ENCODE measurements at regions not wholly inside any gene's neighbourhood (a gene's known extent, or its start where the extent isn't known, plus 50 kb on each side); places are given as distances from the start of the nearest gene placed in this dataset.

DNA sequence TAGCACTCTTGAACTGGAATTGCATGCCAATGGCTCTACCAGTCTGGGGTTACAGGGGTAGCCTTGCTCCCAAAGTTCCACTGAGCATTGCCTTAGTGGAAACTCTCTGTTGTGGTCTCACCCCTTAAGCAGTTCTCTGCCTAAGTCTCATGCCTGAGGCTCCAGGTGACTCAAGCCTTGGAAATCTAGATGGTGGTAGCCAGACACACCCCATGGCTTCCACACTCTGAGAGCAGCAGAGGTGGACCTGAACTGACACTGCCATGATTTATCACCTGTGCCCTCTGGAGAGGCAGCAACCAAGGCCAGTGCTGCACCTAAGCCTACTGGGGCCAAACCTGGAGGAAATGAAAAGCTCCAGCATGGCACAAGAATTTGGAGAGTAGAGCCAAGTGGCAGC is 285.7 kb upstream of the PKN2 start:
- no peaks in the 10 kb centered on the region for H3K4me1 Mint-ChIP-seq
- H3K9me3 Mint-ChIP-seq, result peaks cover 0 to 9% (median 3%) of the 10 kb centered on the region in 6 donors
- H3K27ac Mint-ChIP-seq, result no peak overlapping the region
- H3K27me3 Mint-ChIP-seq (ENCODE audit: low read depth in 3 of 3), result no peaks in the 10 kb centered on the region
- no peak for DNase-seq
- H3K36me3 Mint-ChIP-seq, result no peaks in the 10 kb centered on the region
- H3K4me3 Mint-ChIP-seq, result no peak overlapping the region

DNA sequence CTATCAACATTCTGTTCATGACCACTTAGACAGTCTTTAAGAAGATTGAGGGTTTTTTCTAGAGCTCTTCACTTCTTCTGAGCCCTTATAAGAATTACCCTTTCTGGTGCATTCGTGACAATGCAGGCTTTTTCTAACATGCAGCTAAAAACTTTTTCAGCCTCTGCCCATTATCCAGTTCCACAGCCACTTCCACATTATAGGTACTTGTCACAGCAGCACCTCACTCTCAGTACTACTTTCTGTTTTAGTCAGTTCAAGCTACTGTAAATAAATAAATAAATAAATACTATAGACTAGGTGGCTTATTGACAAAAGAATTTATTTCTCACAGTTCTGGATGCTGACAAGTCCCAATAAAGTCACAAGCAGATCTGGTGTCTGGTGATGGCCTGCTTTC is 284.4 kb upstream of the PKN2 start:
- H3K27me3 Mint-ChIP-seq (ENCODE audit: low read depth in 3 of 3), result no peaks in the 10 kb centered on the region
- H3K4me3 Mint-ChIP-seq, result no peak overlapping the region
- no peaks in the 10 kb centered on the region for H3K36me3 Mint-ChIP-seq
- no peak for DNase-seq
- no peaks in the 10 kb centered on the region for H3K4me1 Mint-ChIP-seq
- H3K9me3 Mint-ChIP-seq, result peaks cover 0 to 7% (median under 1%) of the 10 kb centered on the region in 6 donors
- H3K27ac Mint-ChIP-seq, result no peak overlapping the region

DNA sequence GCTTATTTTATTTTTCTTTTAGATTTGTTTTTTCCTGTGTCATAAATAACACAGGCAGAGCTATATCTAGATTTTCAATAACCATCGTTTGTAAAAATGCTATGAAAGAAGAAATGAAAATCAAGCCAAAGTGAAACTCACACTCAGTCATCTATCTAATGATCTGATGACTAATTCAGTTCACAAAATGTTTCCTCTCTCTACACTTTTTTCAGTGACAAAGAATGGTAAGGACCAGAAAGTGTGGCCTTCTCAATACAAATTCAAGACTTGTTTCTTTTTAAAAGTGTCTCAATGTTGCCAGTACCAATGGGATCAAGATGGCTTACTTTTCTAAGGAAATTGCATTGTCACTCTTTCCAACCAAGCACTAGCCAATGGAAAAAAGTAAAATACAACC is 282.8 kb upstream of the PKN2 start:
- H3K36me3 Mint-ChIP-seq, result no peaks in the 10 kb centered on the region
- no peaks in the 10 kb centered on the region for H3K27me3 Mint-ChIP-seq (ENCODE audit: low read depth in 3 of 3)
- H3K4me3 Mint-ChIP-seq, result no peak overlapping the region
- no peak for DNase-seq
- H3K27ac Mint-ChIP-seq, result no peak overlapping the region
- peaks cover 0 to 5% (median under 1%) of the 10 kb centered on the region in 6 donors for H3K9me3 Mint-ChIP-seq
- H3K4me1 Mint-ChIP-seq, result no peaks in the 10 kb centered on the region

DNA sequence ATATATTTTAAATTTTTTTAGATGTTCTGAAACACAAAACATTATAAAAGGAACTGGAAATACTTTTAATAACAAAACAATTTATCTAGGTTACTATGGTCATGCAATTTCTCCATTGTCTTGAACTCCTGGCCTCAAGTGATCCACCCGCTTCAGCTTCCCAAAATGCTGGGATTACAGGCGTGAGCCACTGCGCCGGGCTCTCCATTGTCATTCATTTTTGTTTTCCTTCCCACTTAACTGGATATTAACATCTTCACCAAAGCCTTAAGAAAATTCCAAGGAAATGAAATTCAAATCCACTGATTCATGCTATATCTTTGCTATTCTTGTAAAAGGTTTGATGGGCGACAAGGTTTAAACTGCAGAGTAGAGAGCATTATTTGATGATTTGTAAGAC is 279.5 kb upstream of the PKN2 start:
- Mint-ChIP-seq H3K27me3 (ENCODE audit: low read depth in 3 of 3) (no peaks in the 10 kb centered on the region), H3K27ac (no peak overlapping the region), H3K4me3 (no peak overlapping the region), H3K4me1 (no peaks in the 10 kb centered on the region), H3K9me3 (peaks cover 0 to 6% (median 2%) of the 10 kb centered on the region in 6 donors), H3K36me3 (no peaks in the 10 kb centered on the region)
- no peak for DNase-seq

DNA sequence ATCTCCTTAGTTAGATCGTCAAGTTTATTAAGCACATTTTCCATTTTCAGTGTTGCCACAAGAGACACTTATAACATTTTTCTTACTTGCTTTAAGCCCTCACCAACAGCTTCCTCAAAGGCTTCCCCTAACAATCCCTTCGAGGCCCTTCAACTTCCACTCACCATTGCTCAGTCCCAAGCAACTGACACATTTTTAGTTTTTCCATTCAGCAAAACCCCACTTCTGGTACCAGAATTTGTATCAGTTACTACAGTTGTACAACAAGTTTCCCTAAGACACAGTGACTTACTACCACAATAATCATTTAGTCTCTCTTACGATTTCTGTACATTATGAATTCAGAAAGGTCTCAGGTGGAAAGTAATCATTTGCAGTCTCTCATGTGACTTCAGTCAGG is 276.8 kb upstream of the PKN2 start:
- Mint-ChIP-seq H3K4me3 (no peak overlapping the region), H3K9me3 (peaks cover 0 to 6% (median 3%) of the 10 kb centered on the region in 6 donors), H3K27ac (no peak overlapping the region), H3K36me3 (no peaks in the 10 kb centered on the region), H3K4me1 (no peaks in the 10 kb centered on the region), H3K27me3 (ENCODE audit: low read depth in 3 of 3) (no peaks in the 10 kb centered on the region)
- DNase-seq, result no peak

DNA sequence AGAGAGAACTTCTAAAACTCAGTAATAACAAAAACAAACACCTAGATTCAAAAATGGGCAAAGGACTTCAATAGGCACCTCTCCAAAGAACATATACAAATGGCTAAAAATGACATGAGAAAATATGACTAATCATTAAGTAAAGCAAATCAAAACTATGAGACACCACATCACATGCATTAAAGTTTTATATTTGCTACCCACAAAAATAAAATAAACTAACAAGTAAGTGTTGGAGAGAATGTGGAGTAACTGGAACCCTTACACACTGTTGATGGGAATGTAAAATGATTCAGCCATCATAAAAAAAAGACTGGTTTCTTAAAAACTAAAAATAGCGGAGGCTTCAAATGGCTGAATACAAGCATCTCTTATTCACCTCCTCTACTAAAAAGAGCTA is 262.1 kb upstream of the PKN2 start:
- Mint-ChIP-seq H3K9me3 (peaks cover 14 to 49% (median 26%) of the 10 kb centered on the region in 6 donors), H3K36me3 (no peaks in the 10 kb centered on the region), H3K27me3 (ENCODE audit: low read depth in 3 of 3) (peaks cover 0 to 2% (median 0%) of the 10 kb centered on the region in 3 donors), H3K27ac (no peak overlapping the region), H3K4me1 (no peaks in the 10 kb centered on the region), H3K4me3 (no peak overlapping the region)
- no peak for DNase-seq

DNA sequence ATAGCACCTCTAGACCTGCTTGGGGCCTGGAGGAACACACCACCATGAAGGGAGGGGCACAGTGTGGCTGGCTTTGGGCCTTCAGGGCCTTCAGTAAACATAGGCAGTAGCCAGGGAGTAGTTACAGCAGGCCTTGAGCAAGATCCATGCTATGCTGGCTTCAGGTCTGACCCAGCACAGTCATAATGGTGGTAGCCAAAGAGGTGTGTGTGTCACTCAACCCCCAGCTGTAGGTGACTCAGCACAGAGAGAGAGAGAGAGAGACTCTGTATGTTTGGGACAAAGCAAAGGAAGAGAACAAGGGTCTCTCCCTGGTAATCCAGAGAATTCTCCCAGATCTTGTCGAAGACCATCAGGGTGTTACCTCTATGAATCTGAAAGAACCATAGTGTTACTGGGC is 250.5 kb upstream of the PKN2 start:
- Mint-ChIP-seq H3K4me1 (no peaks in the 10 kb centered on the region), H3K9me3 (peaks cover 3 to 39% (median 12%) of the 10 kb centered on the region in 6 donors), H3K36me3 (peaks cover 0 to 3% (median 0%) of the 10 kb centered on the region in 3 donors), H3K4me3 (no peak overlapping the region), H3K27ac (no peak overlapping the region), H3K27me3 (ENCODE audit: low read depth in 3 of 3) (no peaks in the 10 kb centered on the region)
- no peak for DNase-seq

DNA sequence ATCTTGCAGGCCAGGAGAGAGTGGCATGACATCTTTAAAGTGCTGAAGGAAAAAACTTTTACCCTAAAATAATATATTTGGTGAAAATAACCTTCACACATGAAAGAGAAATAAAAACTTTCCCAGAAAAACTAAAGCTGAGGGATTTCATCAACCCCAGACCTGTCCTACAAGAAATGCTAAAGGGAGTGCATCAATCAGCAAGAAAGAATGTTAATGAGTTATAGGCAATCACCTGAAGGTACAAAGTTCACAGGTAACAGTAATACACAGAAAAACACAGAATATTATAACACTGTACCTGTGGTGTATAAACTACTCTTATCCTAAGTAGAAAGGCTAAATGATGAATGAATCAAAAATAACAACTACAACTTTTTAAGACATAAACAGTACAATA is 249.2 kb upstream of the PKN2 start:
- H3K9me3 Mint-ChIP-seq, result peaks cover 5 to 43% (median 12%) of the 10 kb centered on the region in 6 donors
- no peak overlapping the region for H3K4me3 Mint-ChIP-seq
- no peak overlapping the region for H3K27ac Mint-ChIP-seq
- no peaks in the 10 kb centered on the region for H3K27me3 Mint-ChIP-seq (ENCODE audit: low read depth in 3 of 3)
- H3K4me1 Mint-ChIP-seq, result no peaks in the 10 kb centered on the region
- DNase-seq, result no peak
- peaks cover 0 to 3% (median 0%) of the 10 kb centered on the region in 3 donors for H3K36me3 Mint-ChIP-seq

DNA sequence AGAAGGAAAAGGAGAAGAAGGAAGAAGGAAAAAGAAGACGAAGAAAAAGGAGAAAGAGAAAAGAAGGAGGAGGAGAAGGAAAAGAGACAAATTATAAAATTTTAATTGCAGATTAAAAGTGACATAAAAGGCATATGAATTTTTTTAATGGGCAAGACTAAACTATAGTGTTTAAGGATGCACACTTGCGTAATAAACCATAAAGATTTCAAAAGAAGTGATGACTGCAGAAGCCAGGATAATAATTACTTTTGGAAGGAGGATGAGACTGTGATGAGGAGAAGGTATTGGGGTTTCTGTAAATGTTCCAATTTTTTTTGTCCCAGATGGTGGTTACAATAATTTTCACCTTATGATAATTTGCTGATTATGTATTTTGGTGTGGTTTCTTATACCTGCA is 243.1 kb upstream of the PKN2 start:
- H3K4me3 Mint-ChIP-seq, result no peak overlapping the region
- H3K27ac Mint-ChIP-seq, result no peak overlapping the region
- H3K36me3 Mint-ChIP-seq, result peaks cover 0 to 3% (median 0%) of the 10 kb centered on the region in 3 donors
- DNase-seq, result no peak
- H3K9me3 Mint-ChIP-seq, result peaks cover 0 to 28% (median 4%) of the 10 kb centered on the region in 6 donors
- no peaks in the 10 kb centered on the region for H3K4me1 Mint-ChIP-seq
- peaks cover 0 to 2% (median 0%) of the 10 kb centered on the region in 3 donors for H3K27me3 Mint-ChIP-seq (ENCODE audit: low read depth in 3 of 3)

DNA sequence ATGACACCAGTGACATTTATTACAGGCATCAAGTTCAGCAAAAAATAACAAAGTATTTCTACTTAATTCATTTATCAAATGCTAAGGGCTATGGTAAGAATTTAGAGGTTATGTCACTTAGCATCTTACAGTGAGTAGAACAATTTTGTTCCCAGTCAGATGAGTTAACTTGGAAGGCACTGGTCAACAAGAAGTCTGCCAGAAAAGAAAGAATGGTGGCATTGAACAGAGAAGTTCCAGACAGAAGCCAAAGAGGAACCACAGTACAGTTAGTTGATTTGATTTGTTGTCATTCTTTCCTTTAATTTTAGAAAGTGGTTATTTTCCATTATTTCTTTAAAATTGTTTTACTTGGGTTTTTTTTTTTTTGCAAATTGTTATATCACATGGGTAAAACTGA is 232.2 kb upstream of the PKN2 start:
- no peaks in the 10 kb centered on the region for H3K4me1 Mint-ChIP-seq
- no peaks in the 10 kb centered on the region for H3K36me3 Mint-ChIP-seq
- H3K9me3 Mint-ChIP-seq, result peaks cover 0 to 6% (median 4%) of the 10 kb centered on the region in 6 donors
- H3K27me3 Mint-ChIP-seq (ENCODE audit: low read depth in 3 of 3), result peaks cover 0 to 3% (median 0%) of the 10 kb centered on the region in 3 donors
- DNase-seq, result no peak
- no peak overlapping the region for H3K27ac Mint-ChIP-seq
- no peak overlapping the region for H3K4me3 Mint-ChIP-seq

DNA sequence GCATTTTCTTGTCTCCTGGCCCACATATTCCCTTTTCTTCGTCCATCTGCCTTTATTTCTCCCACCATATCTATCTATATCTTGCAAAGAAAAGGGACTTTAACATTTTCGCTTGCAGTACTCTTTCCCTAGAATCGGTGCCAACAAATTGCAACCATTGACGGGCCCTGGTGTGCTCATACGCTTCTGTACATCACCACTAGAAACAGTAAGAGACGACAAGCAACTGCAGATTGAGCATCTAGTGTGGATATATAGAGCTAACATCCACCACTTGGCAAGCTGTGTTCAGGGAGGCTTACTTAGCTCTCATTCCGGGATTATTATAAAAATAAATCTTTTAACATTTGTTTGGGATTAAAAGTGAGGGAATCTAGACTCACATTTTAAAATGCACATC is 230.8 kb upstream of the PKN2 start:
- H3K27ac Mint-ChIP-seq, result no peak overlapping the region
- peaks cover 0 to 6% (median 4%) of the 10 kb centered on the region in 6 donors for H3K9me3 Mint-ChIP-seq

DNA sequence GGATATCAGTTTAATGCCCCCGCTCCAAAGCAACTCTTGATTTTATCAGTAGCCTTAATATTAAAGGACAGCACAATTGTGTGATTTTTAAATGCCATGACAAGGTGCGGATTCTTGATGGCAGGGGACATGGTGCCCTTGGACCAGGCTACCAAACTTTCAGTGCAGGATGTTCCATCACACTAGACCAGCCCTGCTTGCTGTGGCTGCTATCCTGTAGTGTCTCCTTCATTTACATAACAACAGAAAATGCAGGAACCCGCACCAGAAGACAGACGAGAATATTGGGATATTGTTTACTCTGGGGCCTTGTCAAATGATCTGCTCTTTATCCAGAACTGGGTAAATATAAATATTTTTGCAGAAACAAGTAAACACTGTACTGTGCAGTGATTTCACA is 229.3 kb upstream of the PKN2 start:
- Mint-ChIP-seq H3K27me3 (ENCODE audit: low read depth in 3 of 3) (peaks cover 0 to 2% (median 0%) of the 10 kb centered on the region in 3 donors), H3K36me3 (no peaks in the 10 kb centered on the region), H3K27ac (no peak overlapping the region), H3K4me3 (no peak overlapping the region), H3K9me3 (peaks cover 0 to 4% (median 1%) of the 10 kb centered on the region in 6 donors), H3K4me1 (no peaks in the 10 kb centered on the region)
- no peak for DNase-seq

More for the DNA sequence above, 230.8 kb upstream of the PKN2 start:
- H3K4me3 Mint-ChIP-seq, result no peak overlapping the region
- no peaks in the 10 kb centered on the region for H3K4me1 Mint-ChIP-seq
- no peak for DNase-seq
- H3K36me3 Mint-ChIP-seq, result no peaks in the 10 kb centered on the region
- H3K27me3 Mint-ChIP-seq (ENCODE audit: low read depth in 3 of 3), result peaks cover 0 to 3% (median 0%) of the 10 kb centered on the region in 3 donors

DNA sequence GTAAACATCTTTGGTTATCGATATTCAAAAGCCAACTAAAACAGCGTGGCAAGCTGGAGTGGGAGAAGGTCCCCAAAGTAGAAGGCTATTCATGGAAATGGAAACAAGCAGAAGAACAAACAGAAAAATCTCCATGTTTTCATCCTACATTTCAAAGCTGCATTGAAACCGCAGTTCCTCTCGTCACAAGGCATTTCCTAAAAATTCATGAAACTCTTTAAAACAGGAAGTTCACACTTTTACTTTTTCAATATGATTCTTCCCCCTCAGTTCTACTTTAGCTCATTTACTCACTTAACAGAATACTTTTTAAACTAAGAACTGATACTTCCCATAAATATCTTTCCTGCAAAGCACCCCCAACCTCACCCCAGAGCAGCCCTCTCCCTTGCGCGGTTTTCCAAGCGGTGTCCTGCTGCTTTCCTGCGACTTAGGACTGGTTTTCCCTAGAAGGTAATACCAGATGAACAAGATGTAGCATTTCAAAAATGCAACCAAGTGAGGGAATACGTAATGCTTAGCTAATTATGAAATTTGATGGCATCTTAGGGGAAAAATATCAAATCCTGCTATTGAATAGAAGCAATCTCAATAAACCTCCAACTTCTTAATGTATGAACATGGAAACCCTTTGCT is 228.3 kb upstream of the PKN2 start:
- H3K9me3 Mint-ChIP-seq, result peaks cover 0 to 4% (median under 1%) of the 10 kb centered on the region in 6 donors
- H3K4me1 Mint-ChIP-seq, result no peaks in the 10 kb centered on the region
- no peak overlapping the region for H3K4me3 Mint-ChIP-seq
- no peak overlapping the region for H3K27ac Mint-ChIP-seq
- no peaks in the 10 kb centered on the region for H3K36me3 Mint-ChIP-seq
- H3K27me3 Mint-ChIP-seq (ENCODE audit: low read depth in 3 of 3), result peaks cover 0 to 2% (median 0%) of the 10 kb centered on the region in 3 donors
- no peak for DNase-seq

DNA sequence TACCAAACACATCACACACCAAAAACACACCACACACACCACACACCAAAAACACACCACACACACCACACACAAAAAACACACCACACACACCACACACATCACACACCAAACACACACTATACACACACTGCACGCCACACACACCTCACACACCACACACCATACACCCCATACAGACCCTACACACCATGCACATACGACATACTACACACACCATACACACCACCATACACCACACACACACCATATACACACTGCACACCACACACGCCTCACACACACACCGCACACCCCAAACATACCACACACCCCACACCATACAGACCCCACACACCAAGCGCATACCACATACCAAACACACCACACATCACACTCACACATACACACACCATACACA is 226.9 kb upstream of the PKN2 start:
- no peaks in the 10 kb centered on the region for H3K36me3 Mint-ChIP-seq
- H3K4me3 Mint-ChIP-seq, result no peak overlapping the region

DNA sequence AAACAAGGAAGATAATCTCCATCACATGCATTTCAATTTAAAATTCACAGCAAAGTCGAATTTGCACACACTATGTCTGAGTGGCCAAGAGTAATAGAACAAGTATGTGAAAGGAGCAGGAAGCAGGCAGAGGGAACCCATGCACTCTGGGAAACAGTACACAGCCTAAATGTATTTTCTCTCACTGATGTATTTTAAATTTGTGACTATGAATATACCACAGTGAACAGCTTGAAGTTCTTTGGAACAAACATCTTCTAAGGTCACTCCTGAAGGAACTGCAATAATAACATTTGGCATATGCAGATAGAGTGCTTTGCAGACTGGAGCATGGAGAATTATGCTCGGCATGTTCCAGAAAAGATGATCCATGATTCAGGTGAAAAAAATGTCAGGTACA is 223.1 kb upstream of the PKN2 start:
- H3K4me1 Mint-ChIP-seq, result no peaks in the 10 kb centered on the region
- peaks cover 0 to 6% (median 0%) of the 10 kb centered on the region in 6 donors for H3K9me3 Mint-ChIP-seq
- no peaks in the 10 kb centered on the region for H3K36me3 Mint-ChIP-seq
- H3K27me3 Mint-ChIP-seq (ENCODE audit: low read depth in 3 of 3), result peaks cover 0 to 2% (median 0%) of the 10 kb centered on the region in 3 donors
- H3K4me3 Mint-ChIP-seq, result no peak overlapping the region
- no peak overlapping the region for H3K27ac Mint-ChIP-seq
- DNase-seq, result no peak

More for the DNA sequence above, 226.9 kb upstream of the PKN2 start:
- peaks cover 0 to 1% (median 0%) of the 10 kb centered on the region in 6 donors for H3K9me3 Mint-ChIP-seq
- no peak overlapping the region for H3K27ac Mint-ChIP-seq
- DNase-seq, result no peak
- no peaks in the 10 kb centered on the region for H3K27me3 Mint-ChIP-seq (ENCODE audit: low read depth in 3 of 3)
- H3K4me1 Mint-ChIP-seq, result no peaks in the 10 kb centered on the region

Measured in immature natural killer cell (primary cell).